ENCODE measurements at regions not wholly inside any gene's neighbourhood (a gene's known extent, or its start where the extent isn't known, plus 50 kb on each side); places are given as distances from the start of the nearest gene placed in this dataset.

DNA sequence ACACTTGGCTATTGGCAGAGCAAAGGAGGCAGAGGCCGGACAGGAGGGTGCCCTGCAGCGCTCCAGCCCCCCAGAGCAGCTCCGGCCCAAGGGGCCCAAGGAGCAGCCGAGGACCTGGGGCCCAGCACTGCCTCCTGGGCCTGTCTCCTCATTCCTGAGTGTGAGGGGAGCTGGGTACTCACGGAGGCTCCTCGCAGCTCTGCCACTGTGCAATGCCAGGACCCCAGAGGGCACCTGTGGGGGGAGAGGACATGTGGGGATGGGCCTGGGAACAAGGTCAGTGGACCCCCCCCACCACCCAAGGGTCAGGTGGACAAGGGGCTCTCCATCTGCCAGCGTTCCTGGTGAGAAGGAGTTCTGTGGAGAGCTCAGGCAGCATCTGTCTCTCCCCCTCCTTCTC is 192.6 kb upstream of the PPP1R26 start:
- TF ChIP-seq POLR2A (IDR thresholded peaks at IDR 0.05; ENCODE audit: low read depth, low read length) (no peak), CTCF (conservative IDR thresholded peaks at IDR 0.05; ENCODE audit: low read depth, low read length) (no peak)

Measured in IMR-90 (cell line).